ENCODE measurements at regions not wholly inside any gene's neighbourhood (a gene's known extent, or its start where the extent isn't known, plus 50 kb on each side); places are given as distances from the start of the nearest gene placed in this dataset.

- DNase-seq: no peak
Observed at GRCh38 chr6:19759117-19759880, 77.9 kb upstream of the ID4 start.

- no peak for DNase-seq
Observed at GRCh38 chr6:19761121-19761520, 76.0 kb upstream of the ID4 start.

GRCh38 chr6:19771753-19772336 is 65.3 kb upstream of the ID4 start:
- no peak for DNase-seq

GRCh38 chr6:19772891-19773290 is 64.3 kb upstream of the ID4 start:
- DNase-seq: no peak

- no peak for DNase-seq
Observed at GRCh38 chr6:19781269-19781668, 55.9 kb upstream of the ID4 start.

- DNase-seq: no peak
Observed at GRCh38 chr6:19782588-19782987, 54.6 kb upstream of the ID4 start.

Measured in effector CD8-positive, alpha-beta T cell (primary cell).